Heart left ventricle (tissue), 16 donors: ENCODE measurements at regions not wholly inside any gene's neighbourhood (a gene's known extent, or its start where the extent isn't known, plus 50 kb on each side); places are given as distances from the start of the nearest gene placed in this dataset.
"Not testable (repeated sequence)": the region's sequence is repeated elsewhere in the genome, so short reads cannot be mapped to it uniquely, and the experiment has no call there.

Experiments
- ATAC-seq, 4 donors: fragments of 200-7000 bp; cut with Tn5 transposase; one replicate each; pipeline ENCODE4 v1.9.1; 2020 to 2022; ENCODE audit warnings: moderate library complexity in 4 of 4, mild to moderate bottlenecking in 3 of 4, moderate number of reproducible peaks in 1 of 4
- DNase-seq, 5 donors: peaks; one replicate each; pipeline ENCODE4 v3.0.0-alpha.2; 2020
- H3K27ac ChIP-seq, 12 donors: fragments of 200-600 bp; sonication (generic) in 4 of 12; one replicate each; pipeline versions ENCODE4 v1.5.0 to v1.8.0; 2016 to 2022; ENCODE audit warnings: mild to moderate bottlenecking in 2 of 12
- H3K27me3 ChIP-seq, 9 donors: fragments of 200-600 bp; sonication (generic) in 2 of 9; one replicate each; pipeline versions ENCODE4 v1.5.1 to v1.8.0; 2016 to 2022; ENCODE audit warnings: mild to moderate bottlenecking in 3 of 9
- H3K36me3 ChIP-seq, 9 donors: fragments of 200-600 bp; sonication (generic) in 2 of 9; one replicate each; pipeline versions ENCODE4 v1.5.0 to v1.8.0; 2018 to 2022; ENCODE audit warnings: mild to moderate bottlenecking in 2 of 9
- H3K4me1 ChIP-seq, 12 donors: fragments of 200-600 bp; sonication (generic) in 4 of 12; one replicate each; pipeline versions ENCODE4 v1.5.0 to v1.8.0; 2016 to 2022; ENCODE audit warnings: mild to moderate bottlenecking in 3 of 12
- H3K4me3 ChIP-seq, 12 donors: fragments of 200-600 bp; sonication (generic) in 4 of 12; one replicate each; pipeline versions ENCODE4 v1.5.0 to v1.8.0; 2017 to 2022; ENCODE audit warnings: mild to moderate bottlenecking in 9 of 12, moderate library complexity in 4 of 12
- H3K9me3 ChIP-seq, 12 donors: fragments of 200-600 bp; sonication (generic) in 4 of 12; one replicate each; pipeline versions ENCODE4 v1.5.0 to v1.8.0; 2016 to 2022; ENCODE audit warnings: mild to moderate bottlenecking in 1 of 12
- POLR2A ChIP-seq, 2 donors: fragments of 450-650 bp; IDR thresholded peaks; one replicate each; pipeline ENCODE4 v1.6.1; 2017; ENCODE audit warnings: antibody characterized with exemption in 2 of 2, mild to moderate bottlenecking in 2 of 2, moderate library complexity in 2 of 2
- WGBS, 4 donors: extraction: QIAGEN DNeasy Blood & Tissue Kit in 2 of 4; methylation state at CpG; one replicate each; pipeline versions ENCODE4 v1.1.5 to v1.1.7; 2013 to 2018; 5-methylcytosine and 5-hydroxymethylcytosine counted together
- intact Hi-C, 10 donors: fragments of 100-400 bp; cut with DNase I; formaldehyde crosslinking; loops; one replicate each; pipeline versions ENCODE4 v1.11.1 to v1.14.2; 2022
- TF ChIP-seq, protein P1 (sequence below), 12 donors: fragments of 200-600 bp; sonication (generic) in 4 of 12; IDR thresholded peaks; one replicate each; pipeline versions ENCODE4 v1.5.0 to v1.8.0; 2018 to 2022; ENCODE audit warnings: antibody characterized with exemption in 12 of 12, mild to moderate bottlenecking in 5 of 12
- donor health status: ischemic (EF 13 %, LVEDD 7.1; RV severe dilation, severe dysfunction).
- donor health status: healthy with polysubstance abuse.
- donor health status: DM: no; HTN: yes; CAD: no.
- donor health status: DM: no; HTN: no; CAD: no.
- donor health status: ischemic (EF 25% LVEDD 6.9; RV normal size, moderate dysfunction).
- donor health status: ischemic (EF 25% LVEDD 5.7; RV mildly dilated, moderate dysfunction).
- donor health status: healthy.
- donor health status: DM: yes; HTN: yes; CAD: no.
- donor health status: ischemic (EF 35%, LVEDD 5.7; RV mildly dilated, moderate dysfunction).
- donor health status: nonischemic (EF 11% LVEDD 7.7; RV severe dilation, severe dysfunction).
- donor health status: DM: yes; HTN: yes; CAD: no.
- donor health status: PGD.
- donor health status: ischemic (EF 29% LVEDD 5.4; RV normal size, mild dysfunction).
- donor health status: nonischemic (EF 23%, LVEDD 6.1; RV moderate dilation, normal function).

DNA sequence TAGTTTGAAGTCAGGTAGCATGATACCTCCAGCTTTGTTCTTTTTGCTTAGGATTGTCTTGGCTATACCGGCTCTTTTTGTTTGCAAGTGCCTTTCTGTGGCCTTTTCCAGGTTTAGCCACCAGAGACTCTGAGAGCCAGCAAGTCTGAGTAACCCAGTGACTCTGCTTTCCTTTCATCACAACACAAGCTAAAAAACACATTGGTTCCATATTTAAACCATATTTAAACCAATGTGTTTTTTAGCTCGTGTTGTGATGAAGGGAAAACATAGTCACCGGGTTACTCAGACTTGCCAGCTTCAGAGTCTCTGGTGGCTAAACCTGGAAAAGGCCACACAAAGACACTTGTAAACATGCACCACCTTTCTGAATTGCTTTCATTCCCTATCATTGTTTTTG, 493.3 kb downstream of the NTRK2 start:
- Histone ChIP-seq H3K27ac (no peak overlapping the region), H3K4me1 (no peaks in the 10 kb centered on the region), H3K36me3 (no peaks in the 10 kb centered on the region), H3K27me3 (no peaks in the 10 kb centered on the region), H3K4me3 (no peak overlapping the region), H3K9me3 (peaks cover 0 to 15% (median 1%) of the 10 kb centered on the region in 12 donors)
- ATAC-seq: no peak
- no peak for DNase-seq
- intact Hi-C loops: loop anchor here in 1 of 10 donors (10.0 kb wide), 1 partner anchor 58 kb away; no protein-coding TSS in a partner anchor
- 51 to 91% (median 56%) methylated on average over 3 of the region's 3 CpGs for WGBS, 4 donors
- TF ChIP-seq, protein P1, sequence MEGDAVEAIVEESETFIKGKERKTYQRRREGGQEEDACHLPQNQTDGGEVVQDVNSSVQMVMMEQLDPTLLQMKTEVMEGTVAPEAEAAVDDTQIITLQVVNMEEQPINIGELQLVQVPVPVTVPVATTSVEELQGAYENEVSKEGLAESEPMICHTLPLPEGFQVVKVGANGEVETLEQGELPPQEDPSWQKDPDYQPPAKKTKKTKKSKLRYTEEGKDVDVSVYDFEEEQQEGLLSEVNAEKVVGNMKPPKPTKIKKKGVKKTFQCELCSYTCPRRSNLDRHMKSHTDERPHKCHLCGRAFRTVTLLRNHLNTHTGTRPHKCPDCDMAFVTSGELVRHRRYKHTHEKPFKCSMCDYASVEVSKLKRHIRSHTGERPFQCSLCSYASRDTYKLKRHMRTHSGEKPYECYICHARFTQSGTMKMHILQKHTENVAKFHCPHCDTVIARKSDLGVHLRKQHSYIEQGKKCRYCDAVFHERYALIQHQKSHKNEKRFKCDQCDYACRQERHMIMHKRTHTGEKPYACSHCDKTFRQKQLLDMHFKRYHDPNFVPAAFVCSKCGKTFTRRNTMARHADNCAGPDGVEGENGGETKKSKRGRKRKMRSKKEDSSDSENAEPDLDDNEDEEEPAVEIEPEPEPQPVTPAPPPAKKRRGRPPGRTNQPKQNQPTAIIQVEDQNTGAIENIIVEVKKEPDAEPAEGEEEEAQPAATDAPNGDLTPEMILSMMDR (IDR thresholded peaks at IDR 0.05): no peak
- TF ChIP-seq POLR2A (IDR thresholded peaks at IDR 0.05): no peak

DNA sequence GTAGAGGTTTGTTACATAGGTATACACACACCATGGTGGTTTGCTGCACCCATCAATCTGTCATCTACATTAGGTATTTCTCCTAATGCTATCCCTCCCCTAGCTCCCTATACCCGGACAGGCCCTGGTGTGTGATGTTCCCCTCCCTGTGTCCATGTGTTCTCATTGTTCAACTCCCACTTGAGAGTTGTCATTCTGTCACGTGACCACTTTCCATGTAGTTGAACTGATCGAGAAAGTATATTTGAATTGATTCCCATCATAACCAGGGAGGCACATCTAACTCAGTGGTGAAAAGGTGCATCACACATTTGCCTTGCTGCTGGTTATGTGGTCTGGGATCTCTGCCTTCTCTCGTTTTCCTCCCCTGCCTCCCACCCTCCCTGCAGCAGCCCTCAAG, 491.4 kb downstream of the NTRK2 start:
- not testable (repeated sequence) for ATAC-seq, H3K4me1 ChIP-seq, H3K4me3 ChIP-seq, H3K36me3 ChIP-seq, DNase-seq, H3K27ac ChIP-seq, H3K27me3 ChIP-seq
- WGBS, 4 donors: 79 to 86% (median 82%) methylated on average over 4 of the region's 4 CpGs
- intact Hi-C loops: loop anchor here in 1 of 10 donors (10.0 kb wide), 1 partner anchor 56 kb away; no protein-coding TSS in a partner anchor
- peaks cover 0 to 15% (median 1%) of the 10 kb centered on the region in 12 donors for H3K9me3 ChIP-seq

DNA sequence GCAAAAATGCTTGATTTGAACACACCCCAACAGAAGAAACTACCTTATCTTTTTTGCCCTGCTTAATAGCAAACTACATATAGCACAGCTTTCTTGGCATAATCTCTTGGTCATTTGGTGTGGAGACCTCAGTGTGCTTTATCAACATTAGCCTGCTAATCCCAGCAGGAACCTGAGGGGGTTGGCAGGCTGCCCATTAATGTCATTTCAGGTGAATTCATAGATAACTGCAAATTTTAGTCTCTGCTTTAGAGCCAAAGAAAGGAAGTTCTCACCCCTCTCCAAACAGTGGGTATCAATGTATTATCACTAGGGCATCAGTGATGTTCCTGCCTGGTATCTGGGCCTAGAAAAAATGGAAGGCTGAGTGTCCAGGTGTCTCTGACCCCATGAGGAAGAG, 489.0 kb downstream of the NTRK2 start:
- no peaks in the 10 kb centered on the region for H3K36me3 ChIP-seq
- no peaks in the 10 kb centered on the region for H3K4me1 ChIP-seq
- peaks cover 0 to 15% (median 1%) of the 10 kb centered on the region in 12 donors for H3K9me3 ChIP-seq
- H3K27ac ChIP-seq: no peak overlapping the region
- H3K4me3 ChIP-seq: no peak overlapping the region
- ATAC-seq (no peak), DNase-seq (no peak)
- TF ChIP-seq POLR2A (IDR thresholded peaks at IDR 0.05): no peak
- TF ChIP-seq, protein P1 (IDR thresholded peaks at IDR 0.05): no peak
- H3K27me3 ChIP-seq: peaks cover 0 to 4% (median 0%) of the 10 kb centered on the region in 9 donors
- intact Hi-C loops: no loop called here

DNA sequence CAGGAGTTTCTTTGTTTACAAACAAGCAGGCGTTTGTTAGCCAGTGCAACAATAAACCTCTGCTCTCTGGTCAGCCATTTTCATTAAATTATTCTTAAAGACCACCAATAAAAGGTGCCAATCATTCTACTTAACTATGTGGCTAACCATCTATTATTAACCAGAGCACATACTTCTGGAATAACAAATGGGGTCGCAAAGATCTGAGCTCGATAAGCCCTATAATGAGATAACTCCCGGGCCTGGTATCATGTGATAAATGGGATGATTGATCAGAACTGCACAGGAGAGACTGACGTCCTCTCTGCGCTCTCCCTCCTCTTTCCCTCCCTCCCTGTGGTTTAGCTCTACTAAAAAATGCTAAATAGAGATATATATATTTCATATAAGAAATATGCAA, 488.2 kb downstream of the NTRK2 start:
- Histone ChIP-seq H3K27ac (no peak overlapping the region), H3K36me3 (no peaks in the 10 kb centered on the region), H3K27me3 (peaks cover 0 to 4% (median 0%) of the 10 kb centered on the region in 9 donors), H3K4me3 (no peak overlapping the region), H3K4me1 (no peaks in the 10 kb centered on the region), H3K9me3 (peaks cover 0 to 8% (median 0%) of the 10 kb centered on the region in 12 donors)
- ATAC-seq (no peak), DNase-seq (no peak)
- TF ChIP-seq, protein P1 (IDR thresholded peaks at IDR 0.05): no peak
- TF ChIP-seq POLR2A (IDR thresholded peaks at IDR 0.05): no peak
- WGBS, 4 donors: 55 to 57% (median 57%) methylated on average over 6 of the region's 6 CpGs
- intact Hi-C loops: no loop called here

DNA sequence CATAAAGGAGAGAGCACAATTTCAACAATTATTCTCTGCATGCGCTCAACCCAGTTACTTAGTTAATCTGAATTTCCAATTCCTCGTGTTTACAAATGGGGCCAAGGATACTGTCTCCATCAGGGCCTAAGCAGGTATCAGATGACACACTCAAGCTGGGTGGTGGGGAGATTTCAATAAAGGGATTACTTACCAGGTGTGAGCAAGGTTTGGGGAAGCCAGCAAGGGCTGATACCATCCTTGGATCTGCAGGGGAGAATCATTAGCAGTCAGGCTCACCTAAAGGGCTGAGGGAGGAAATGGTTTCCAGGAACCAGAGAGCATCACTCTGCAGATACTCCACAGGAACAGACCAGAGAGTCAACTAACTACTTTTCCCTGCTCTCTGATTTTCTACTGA, 487.1 kb downstream of the NTRK2 start:
- 72 to 83% (median 78%) methylated on average over 2 of the region's 2 CpGs for WGBS, 4 donors
- TF ChIP-seq POLR2A (IDR thresholded peaks at IDR 0.05): no peak
- TF ChIP-seq, protein P1 (IDR thresholded peaks at IDR 0.05): no peak
- ATAC-seq: no peak
- H3K4me3 ChIP-seq: no peak overlapping the region
- H3K27me3 ChIP-seq: peaks cover 0 to 4% (median 0%) of the 10 kb centered on the region in 9 donors
- no peak for DNase-seq
- H3K9me3 ChIP-seq: no peaks in the 10 kb centered on the region
- H3K36me3 ChIP-seq: no peaks in the 10 kb centered on the region
- no peaks in the 10 kb centered on the region for H3K4me1 ChIP-seq
- no peak overlapping the region for H3K27ac ChIP-seq
- intact Hi-C loops: no loop called here
